Spleen (tissue), 7 donors: ENCODE measurements at regions not wholly inside any gene's neighbourhood (a gene's known extent, or its start where the extent isn't known, plus 50 kb on each side); places are given as distances from the start of the nearest gene placed in this dataset.

ENCODE experiments used
- CTCF ChIP-seq, 11 experiments: fragments of 200-600 bp in 7 of 11; fragments of 450-650 bp in 4 of 11; sonication (generic) in 4 of 11; IDR thresholded peaks in 8 of 11; conservative IDR thresholded peaks in 3 of 11; 1 replicate in 7 of 11; 2 replicates in 4 of 11; pipeline versions ENCODE4 v1.4.0 to v1.8.0; 2016 to 2021; ENCODE audit warnings: antibody characterized with exemption in 11 of 11, inconsistent platforms in 4 of 11, mild to moderate bottlenecking in 1 of 11
- POLR2AphosphoS5 ChIP-seq, 3 donors: sonication (generic); formaldehyde crosslinking; IDR thresholded peaks; one replicate each; pipeline ENCODE4 v1.5.1; 2017; ENCODE audit warnings: antibody characterized with exemption in 3 of 3
- donor health status: DM: no; HTN: no; CAD: no; lungs with moderate emphysema.
- donor health status: DM: no; HTN: no; CAD: no.
- donor health status: DM: no; HTN: no; CAD: no.

DNA sequence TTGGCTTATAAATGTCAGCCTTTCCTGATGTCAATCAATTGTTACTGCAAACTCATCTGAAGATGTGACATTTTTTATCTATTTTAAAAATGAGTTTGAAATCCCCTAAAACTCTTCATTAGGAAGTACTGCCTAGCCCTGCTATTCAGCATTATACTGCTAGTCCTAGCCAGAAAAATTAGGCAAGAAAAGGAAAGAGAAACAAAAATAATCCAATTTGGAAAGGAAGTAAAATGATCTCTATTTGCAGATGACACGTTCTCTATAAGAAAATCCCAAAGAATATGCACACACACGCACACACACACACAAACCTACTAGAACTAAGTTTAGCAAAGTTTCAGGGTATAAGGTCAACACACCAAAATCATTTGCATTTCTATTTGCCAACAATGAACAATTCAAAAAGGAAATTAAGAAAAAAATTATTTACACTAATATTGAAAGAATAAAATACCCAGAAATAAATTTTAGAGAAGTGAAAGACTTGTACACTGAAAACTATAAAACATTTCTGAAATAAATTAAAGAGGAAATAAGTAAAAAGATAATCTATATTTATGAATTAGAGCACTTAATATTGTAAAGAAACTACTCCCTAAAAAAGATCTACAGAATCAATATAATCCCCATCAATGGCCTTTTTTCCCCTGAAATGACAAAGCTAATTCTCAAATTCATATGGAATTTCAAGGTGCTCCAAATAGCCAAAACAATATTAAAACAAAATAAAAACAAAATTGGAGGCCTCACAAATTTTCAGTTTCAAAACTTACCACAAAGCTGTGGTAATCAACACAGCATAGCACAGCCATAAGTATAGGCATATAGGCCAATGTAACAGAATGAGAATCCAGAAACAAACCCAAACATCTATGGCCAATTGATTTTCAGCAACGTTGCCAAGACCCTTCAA lies 433.7 kb upstream of the TRIB2 start:
- TF ChIP-seq CTCF (IDR thresholded peaks at IDR 0.05 in 8 of 11, conservative IDR thresholded peaks at IDR 0.05 in 3 of 11), result no peak
- TF ChIP-seq POLR2AphosphoS5 (IDR thresholded peaks at IDR 0.05), result no peak
